ENCODE measurements at regions not wholly inside any gene's neighbourhood (a gene's known extent, or its start where the extent isn't known, plus 50 kb on each side); places are given as distances from the start of the nearest gene placed in this dataset.

DNA sequence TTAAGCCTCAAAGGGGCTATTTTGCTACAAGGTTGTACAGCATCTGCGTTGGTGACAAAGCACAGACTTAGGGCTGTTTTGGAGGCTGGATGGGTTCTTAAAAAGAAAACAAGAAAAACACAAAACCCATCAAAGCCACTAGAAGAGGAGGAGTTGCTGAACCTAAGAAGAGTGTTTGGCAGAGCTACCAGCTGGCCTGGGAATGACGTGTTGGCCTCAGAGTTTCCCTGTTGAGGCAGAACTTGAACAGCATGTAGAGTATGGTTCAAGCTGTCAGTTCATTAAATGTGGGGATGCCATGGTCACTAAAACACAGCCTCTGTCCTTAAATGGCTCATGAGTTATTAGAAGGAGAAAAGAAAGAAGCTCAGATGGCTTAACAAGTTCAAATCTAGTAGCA is 162.5 kb downstream of the TTC32 start:
- peak overlapping the region; percentile 2; the same call in 1 of the 2 replicates for H3K4me3 ChIP-seq
- in situ Hi-C loops (cut with MboI), result no loop called here
- no peaks in the 10 kb centered on the region for H3K36me3 ChIP-seq (ENCODE audit: low read depth)
- H3K27ac ChIP-seq, result peak overlapping the region; percentile 33
- peak; percentile 50 for DNase-seq
- H3F3A ChIP-seq (ENCODE audit: insufficient read depth), result no peaks in the 10 kb centered on the region
- H3K4me2 ChIP-seq (ENCODE audit: unreplicated experiment), result peak overlapping the region; percentile 35
- no peak for TF ChIP-seq EZH2 (IDR thresholded peaks at IDR 0.05; ENCODE audit: insufficient read depth, poor library complexity, severe bottlenecking)
- peak overlapping the region; percentile 27 for H3K9ac ChIP-seq
- H3K79me2 ChIP-seq (ENCODE audit: insufficient read depth), result no peaks in the 10 kb centered on the region
- no peaks in the 10 kb centered on the region for H3K9me3 ChIP-seq (ENCODE audit: low read depth)
- H3K9me2 ChIP-seq (ENCODE audit: insufficient read depth), result no peaks in the 10 kb centered on the region
- no peaks in the 10 kb centered on the region for H3K27me3 ChIP-seq (replicated peaks; ENCODE audit: insufficient read depth)
- H2AFZ ChIP-seq, result peak overlapping the region; percentile 51; the same call in 1 of the 2 replicates
- no peaks in the 10 kb centered on the region for H4K20me1 ChIP-seq (ENCODE audit: insufficient read depth)
- 10 to 19% methylated on average over 2 of the region's 2 CpGs for WGBS, 2 experiments (ENCODE audit: low coverage in 1 of 2, low lambda C conversion rate in 2 of 2, missing lambda C conversion rate in 2 of 2)
- H3K4me1 ChIP-seq (ENCODE audit: insufficient read depth), result peaks cover 18% of the 10 kb centered on the region

DNA sequence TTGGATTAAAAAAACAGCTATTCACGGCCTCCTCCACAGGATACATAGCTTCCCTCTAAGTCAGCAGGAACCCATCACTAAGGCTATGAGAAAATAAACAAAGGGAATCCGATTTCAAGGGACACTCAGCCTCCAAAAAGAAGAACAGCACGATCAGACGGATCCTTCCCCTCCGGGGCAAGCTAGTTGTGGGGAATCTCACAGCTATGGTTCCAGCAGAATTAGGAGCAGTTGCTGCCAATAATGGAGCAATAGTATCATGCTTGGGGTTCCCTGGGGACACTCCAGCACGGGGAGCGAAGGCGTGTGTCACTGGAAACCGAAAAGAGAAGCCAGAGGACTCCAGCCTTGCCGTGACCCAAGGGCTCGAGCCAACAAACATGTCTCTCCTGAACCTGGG is 163.1 kb downstream of the TTC32 start:
- peak; percentile 82 for DNase-seq
- WGBS, 2 experiments (ENCODE audit: low coverage in 1 of 2, low lambda C conversion rate in 2 of 2, missing lambda C conversion rate in 2 of 2), result 15 to 23% methylated on average over 11 of the region's 11 CpGs
- Histone ChIP-seq H3K9ac (peak overlapping the region; percentile 27), H3K9me2 (ENCODE audit: insufficient read depth) (no peaks in the 10 kb centered on the region), H3K36me3 (ENCODE audit: low read depth) (no peaks in the 10 kb centered on the region), H2AFZ (peak overlapping the region; percentile 51), H3K27me3 (replicated peaks; ENCODE audit: insufficient read depth) (no peaks in the 10 kb centered on the region), H3K27ac (peak overlapping the region; percentile 33), H3K9me3 (ENCODE audit: low read depth) (no peaks in the 10 kb centered on the region), H4K20me1 (ENCODE audit: insufficient read depth) (no peaks in the 10 kb centered on the region), H3F3A (ENCODE audit: insufficient read depth) (peaks cover 1% of the 10 kb centered on the region), H3K79me2 (ENCODE audit: insufficient read depth) (no peaks in the 10 kb centered on the region), H3K4me3 (peak overlapping the region; percentile 2; the same call in 1 of the 2 replicates), H3K4me2 (ENCODE audit: unreplicated experiment) (peak overlapping the region; percentile 35), H3K4me1 (ENCODE audit: insufficient read depth) (peaks cover 24% of the 10 kb centered on the region)
- in situ Hi-C loops (cut with MboI), result no loop called here
- TF ChIP-seq EZH2phosphoT487 (IDR thresholded peaks at IDR 0.05; ENCODE audit: insufficient read depth, low read depth) (no peak), EZH2 (IDR thresholded peaks at IDR 0.05; ENCODE audit: insufficient read depth, poor library complexity, severe bottlenecking) (no peak)

DNA sequence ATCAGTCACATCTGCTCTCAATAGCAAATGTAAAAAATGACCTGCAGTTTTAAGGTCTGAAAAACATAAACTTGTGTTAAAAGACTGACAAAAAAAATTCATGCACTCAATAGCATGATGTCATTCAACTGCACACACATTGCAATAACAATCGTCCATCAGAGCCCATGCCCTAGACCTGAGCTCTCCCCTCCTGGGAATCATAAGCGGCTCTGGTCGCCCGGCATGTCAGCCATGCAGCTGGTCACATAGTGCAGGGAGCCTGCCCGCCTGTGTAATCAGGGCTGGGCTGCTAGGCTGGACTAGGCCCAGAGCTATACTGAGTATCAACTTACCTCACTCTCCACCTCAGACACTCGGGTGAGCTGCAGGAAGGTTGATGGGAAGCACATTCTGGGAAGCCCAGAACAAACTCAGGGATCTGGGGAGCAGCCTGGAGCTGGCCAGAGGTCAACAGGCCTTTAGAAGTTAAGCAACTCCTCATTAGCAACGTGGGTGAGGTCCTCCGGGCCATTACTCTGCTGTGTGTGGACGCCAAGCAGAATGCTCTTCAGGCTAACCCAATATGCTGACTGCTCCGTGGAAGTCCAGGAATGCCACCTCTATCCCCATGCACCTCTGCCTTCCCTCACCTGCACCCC is 165.5 kb downstream of the TTC32 start:
- Histone ChIP-seq H3K4me1 (ENCODE audit: insufficient read depth) (peaks cover 28% of the 10 kb centered on the region), H3K9me3 (ENCODE audit: low read depth) (no peaks in the 10 kb centered on the region), H4K20me1 (ENCODE audit: insufficient read depth) (no peaks in the 10 kb centered on the region), H3K4me2 (ENCODE audit: unreplicated experiment) (no peak overlapping the region), H3K27me3 (replicated peaks; ENCODE audit: insufficient read depth) (no peaks in the 10 kb centered on the region), H3K79me2 (ENCODE audit: insufficient read depth) (no peaks in the 10 kb centered on the region), H3K36me3 (ENCODE audit: low read depth) (no peaks in the 10 kb centered on the region), H3K9ac (no peak overlapping the region), H3K9me2 (ENCODE audit: insufficient read depth) (no peaks in the 10 kb centered on the region), H2AFZ (no peak overlapping the region), H3K27ac (no peak overlapping the region), H3F3A (ENCODE audit: insufficient read depth) (peaks cover 7% of the 10 kb centered on the region), H3K4me3 (no peak overlapping the region)
- no peak for DNase-seq
- in situ Hi-C loops (cut with MboI), result no loop called here
- WGBS, 2 experiments (ENCODE audit: low coverage in 1 of 2, low lambda C conversion rate in 2 of 2, missing lambda C conversion rate in 2 of 2), result 49 to 56% methylated on average over 10 of the region's 10 CpGs
- TF ChIP-seq EZH2phosphoT487 (IDR thresholded peaks at IDR 0.05; ENCODE audit: insufficient read depth, low read depth) (no peak), EZH2 (IDR thresholded peaks at IDR 0.05; ENCODE audit: insufficient read depth, poor library complexity, severe bottlenecking) (no peak)

DNA sequence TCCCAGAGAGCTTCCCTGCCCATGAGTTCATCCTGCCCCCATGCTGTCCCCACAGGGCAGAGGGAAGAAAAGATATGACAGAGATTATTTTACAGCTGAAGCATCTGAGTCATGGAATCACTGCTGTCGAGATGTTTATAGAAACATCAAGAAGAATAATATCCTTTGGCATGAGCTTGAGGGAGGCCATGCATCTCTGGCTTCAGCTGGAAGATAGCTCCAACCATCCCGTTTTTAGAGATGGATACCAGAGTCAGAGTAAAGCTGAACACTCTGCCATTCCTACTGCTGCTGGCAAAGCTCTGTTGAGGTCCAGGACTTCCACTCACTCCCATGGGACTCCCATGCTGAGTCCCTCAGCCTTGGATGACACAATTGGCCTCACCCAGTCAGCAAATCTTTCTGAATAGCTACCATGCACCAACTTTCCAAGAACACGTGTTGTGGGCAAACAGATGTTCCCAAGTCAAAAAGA is 167.8 kb downstream of the TTC32 start:
- Histone ChIP-seq H3K36me3 (ENCODE audit: low read depth) (no peaks in the 10 kb centered on the region), H3K27me3 (replicated peaks; ENCODE audit: insufficient read depth) (no peaks in the 10 kb centered on the region), H3K4me1 (ENCODE audit: insufficient read depth) (peaks cover 23% of the 10 kb centered on the region), H3F3A (ENCODE audit: insufficient read depth) (peaks cover 7% of the 10 kb centered on the region), H3K79me2 (ENCODE audit: insufficient read depth) (no peaks in the 10 kb centered on the region), H3K4me3 (no peak overlapping the region), H2AFZ (no peak overlapping the region), H3K9ac (no peak overlapping the region), H3K27ac (no peak overlapping the region), H3K9me3 (ENCODE audit: low read depth) (no peaks in the 10 kb centered on the region), H4K20me1 (ENCODE audit: insufficient read depth) (no peaks in the 10 kb centered on the region), H3K4me2 (ENCODE audit: unreplicated experiment) (peak overlapping the region; percentile 0), H3K9me2 (ENCODE audit: insufficient read depth) (no peaks in the 10 kb centered on the region)
- in situ Hi-C loops (cut with MboI), result no loop called here
- TF ChIP-seq EZH2 (IDR thresholded peaks at IDR 0.05; ENCODE audit: insufficient read depth, poor library complexity, severe bottlenecking) (no peak), EZH2phosphoT487 (IDR thresholded peaks at IDR 0.05; ENCODE audit: insufficient read depth, low read depth) (no peak)
- WGBS, 2 experiments (ENCODE audit: low coverage in 1 of 2, low lambda C conversion rate in 2 of 2, missing lambda C conversion rate in 2 of 2), result 3 to 12% methylated on average over 3 of the region's 3 CpGs
- DNase-seq, result peak; percentile 76
